ENCODE measurements at regions not wholly inside any gene's neighbourhood (a gene's known extent, or its start where the extent isn't known, plus 50 kb on each side); places are given as distances from the start of the nearest gene placed in this dataset.

DNA sequence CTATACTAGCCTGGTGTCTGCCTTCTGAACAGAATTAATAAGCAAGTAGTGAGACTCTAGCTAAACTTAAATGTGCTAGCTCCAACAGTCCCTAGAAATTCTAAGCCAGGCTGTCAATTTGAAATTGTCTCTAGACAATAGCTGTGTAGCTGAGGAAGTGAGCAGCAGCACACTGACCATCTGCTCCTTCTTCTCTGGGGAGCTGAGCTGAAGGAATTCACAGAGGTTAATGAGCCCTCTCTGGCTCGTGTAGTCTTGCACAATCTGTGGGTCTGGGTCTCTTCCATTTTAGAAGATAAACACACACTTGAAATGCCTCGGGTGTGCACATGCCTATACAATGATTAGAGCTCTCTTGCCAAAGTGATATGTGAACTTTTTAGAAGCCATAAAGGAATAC lies 63.5 kb upstream of the BARX1 start:
- no peak overlapping the region for H3K4me2 ChIP-seq (ENCODE audit: low read length)
- no peaks in the 10 kb centered on the region for H3K27me3 ChIP-seq (ENCODE audit: insufficient read depth, low read length)
- H3K4me1 ChIP-seq (ENCODE audit: control insufficient read depth in 1 of 2, insufficient read depth in 2 of 2, low read length in 2 of 2) = no peaks in the 10 kb centered on the region
- H3K9me3 ChIP-seq (ENCODE audit: insufficient read depth, low read depth, low read length) = no peaks in the 10 kb centered on the region
- no peak overlapping the region for H3K14ac ChIP-seq (ENCODE audit: low read length)
- H4K12ac ChIP-seq (ENCODE audit: low read depth, low read length) = no peak overlapping the region
- no peak overlapping the region for H3K4ac ChIP-seq (ENCODE audit: low read depth, low read length)
- no peak overlapping the region for H3K27ac ChIP-seq (ENCODE audit: low read depth, low read length)
- no peak overlapping the region for H2BK5ac ChIP-seq (ENCODE audit: low read depth, low read length, poor library complexity)
- H2BK12ac ChIP-seq (ENCODE audit: low read length) = no peak overlapping the region
- H4K91ac ChIP-seq (ENCODE audit: low read depth, low read length) = no peak overlapping the region
- no peaks in the 10 kb centered on the region for H3K79me2 ChIP-seq (ENCODE audit: control insufficient read depth, insufficient read depth, low read length, poor library complexity)
- H3K4me3 ChIP-seq (ENCODE audit: low read depth, low read length) = no peak overlapping the region
- no peak overlapping the region for H3K9ac ChIP-seq (ENCODE audit: low read length)
- H3K23ac ChIP-seq (ENCODE audit: low read length) = no peak overlapping the region
- H2BK120ac ChIP-seq (ENCODE audit: insufficient read depth, low read length, poor library complexity) = no peak overlapping the region
- H2AFZ ChIP-seq (ENCODE audit: insufficient read depth, low read length, poor library complexity) = no peak overlapping the region
- WGBS (ENCODE audit: extremely low coverage, insufficient coverage, insufficient read length) = no CpG with 5 or more reads among the region's 2 CpGs
- H4K8ac ChIP-seq (ENCODE audit: low read depth, low read length) = no peak overlapping the region
- DNase-seq = peak; percentile 63 to 72
- H3K18ac ChIP-seq (ENCODE audit: low read length) = no peak overlapping the region
- no peaks in the 10 kb centered on the region for H3K79me1 ChIP-seq (ENCODE audit: low read length)
- no peaks in the 10 kb centered on the region for H3K36me3 ChIP-seq (ENCODE audit: control insufficient read depth in 1 of 2, insufficient read depth in 2 of 2, low read length in 2 of 2)
- H2AK5ac ChIP-seq (ENCODE audit: low read length) = no peak overlapping the region

GRCh38 chr9:94017939-94018531 lies 62.9 kb upstream of the BARX1 start:
- Histone ChIP-seq H3K23ac (ENCODE audit: low read length) (no peak overlapping the region), H2BK12ac (ENCODE audit: low read length) (no peak overlapping the region), H3K4me2 (ENCODE audit: low read length) (no peak overlapping the region), H3K4me3 (ENCODE audit: low read depth, low read length) (no peak overlapping the region), H2AK5ac (ENCODE audit: low read length) (no peak overlapping the region), H3K4ac (ENCODE audit: low read depth, low read length) (no peak overlapping the region), H2BK120ac (ENCODE audit: insufficient read depth, low read length, poor library complexity) (no peak overlapping the region), H3K27me3 (ENCODE audit: insufficient read depth, low read length) (no peaks in the 10 kb centered on the region), H3K79me2 (ENCODE audit: control insufficient read depth, insufficient read depth, low read length, poor library complexity) (no peaks in the 10 kb centered on the region), H3K27ac (ENCODE audit: low read depth, low read length) (no peak overlapping the region), H3K18ac (ENCODE audit: low read length) (no peak overlapping the region), H2BK5ac (ENCODE audit: low read depth, low read length, poor library complexity) (no peak overlapping the region), H4K8ac (ENCODE audit: low read depth, low read length) (no peak overlapping the region), H3K9ac (ENCODE audit: low read length) (no peak overlapping the region), H3K9me3 (ENCODE audit: insufficient read depth, low read depth, low read length) (no peaks in the 10 kb centered on the region), H4K12ac (ENCODE audit: low read depth, low read length) (no peak overlapping the region), H3K14ac (ENCODE audit: low read length) (no peak overlapping the region), H2AFZ (ENCODE audit: insufficient read depth, low read length, poor library complexity) (no peak overlapping the region), H3K36me3 (ENCODE audit: control insufficient read depth in 1 of 2, insufficient read depth in 2 of 2, low read length in 2 of 2) (no peaks in the 10 kb centered on the region), H4K91ac (ENCODE audit: low read depth, low read length) (no peak overlapping the region), H3K79me1 (ENCODE audit: low read length) (no peaks in the 10 kb centered on the region), H3K4me1 (ENCODE audit: control insufficient read depth in 1 of 2, insufficient read depth in 2 of 2, low read length in 2 of 2) (no peaks in the 10 kb centered on the region)
- WGBS (ENCODE audit: extremely low coverage, insufficient coverage, insufficient read length) = no CpG with 5 or more reads among the region's 3 CpGs
- no peak for DNase-seq

GRCh38 chr9:94016744-94017143 lies 61.6 kb upstream of the BARX1 start:
- no peak overlapping the region for H3K14ac ChIP-seq (ENCODE audit: low read length)
- no peaks in the 10 kb centered on the region for H3K79me2 ChIP-seq (ENCODE audit: control insufficient read depth, insufficient read depth, low read length, poor library complexity)
- H2AK5ac ChIP-seq (ENCODE audit: low read length) = no peak overlapping the region
- H3K4me3 ChIP-seq (ENCODE audit: low read depth, low read length) = no peak overlapping the region
- WGBS (ENCODE audit: extremely low coverage, insufficient coverage, insufficient read length) = no CpG with 5 or more reads among the region's 3 CpGs
- no peaks in the 10 kb centered on the region for H3K4me1 ChIP-seq (ENCODE audit: control insufficient read depth in 1 of 2, insufficient read depth in 2 of 2, low read length in 2 of 2)
- H2BK12ac ChIP-seq (ENCODE audit: low read length) = no peak overlapping the region
- no peak overlapping the region for H3K4ac ChIP-seq (ENCODE audit: low read depth, low read length)
- H4K8ac ChIP-seq (ENCODE audit: low read depth, low read length) = no peak overlapping the region
- no peak overlapping the region for H2AFZ ChIP-seq (ENCODE audit: insufficient read depth, low read length, poor library complexity)
- H3K9ac ChIP-seq (ENCODE audit: low read length) = no peak overlapping the region
- no peak overlapping the region for H3K27ac ChIP-seq (ENCODE audit: low read depth, low read length)
- no peaks in the 10 kb centered on the region for H3K27me3 ChIP-seq (ENCODE audit: insufficient read depth, low read length)
- no peak for DNase-seq
- H4K91ac ChIP-seq (ENCODE audit: low read depth, low read length) = no peak overlapping the region
- H2BK5ac ChIP-seq (ENCODE audit: low read depth, low read length, poor library complexity) = no peak overlapping the region
- H3K4me2 ChIP-seq (ENCODE audit: low read length) = no peak overlapping the region
- no peaks in the 10 kb centered on the region for H3K36me3 ChIP-seq (ENCODE audit: control insufficient read depth in 1 of 2, insufficient read depth in 2 of 2, low read length in 2 of 2)
- H3K23ac ChIP-seq (ENCODE audit: low read length) = no peak overlapping the region
- H3K9me3 ChIP-seq (ENCODE audit: insufficient read depth, low read depth, low read length) = no peaks in the 10 kb centered on the region
- no peaks in the 10 kb centered on the region for H3K79me1 ChIP-seq (ENCODE audit: low read length)
- no peak overlapping the region for H2BK120ac ChIP-seq (ENCODE audit: insufficient read depth, low read length, poor library complexity)
- H3K18ac ChIP-seq (ENCODE audit: low read length) = no peak overlapping the region
- no peak overlapping the region for H4K12ac ChIP-seq (ENCODE audit: low read depth, low read length)

DNA sequence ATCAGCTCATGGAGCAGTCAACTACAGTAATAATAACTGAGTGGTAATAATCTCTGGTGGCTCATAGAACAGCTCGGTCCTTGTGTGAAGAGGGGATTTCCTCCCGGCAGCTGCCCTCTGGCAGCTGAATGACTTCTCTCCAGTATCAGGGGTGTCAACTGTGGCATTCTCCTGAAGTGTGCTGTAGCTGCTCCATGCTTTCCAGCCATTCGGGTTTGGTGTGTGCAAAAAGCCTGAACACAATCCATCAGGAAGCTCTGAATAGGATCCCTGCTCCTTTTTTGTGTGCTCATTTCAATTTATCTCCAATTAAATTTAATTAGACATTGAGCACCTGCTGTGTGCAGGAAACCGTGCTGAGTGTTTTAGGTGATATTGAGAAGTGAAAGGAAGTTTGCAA lies 59.8 kb upstream of the BARX1 start:
- H3K4me2 ChIP-seq (ENCODE audit: low read length) = no peak overlapping the region
- no peak overlapping the region for H2BK120ac ChIP-seq (ENCODE audit: insufficient read depth, low read length, poor library complexity)
- no peaks in the 10 kb centered on the region for H3K9me3 ChIP-seq (ENCODE audit: insufficient read depth, low read depth, low read length)
- H4K12ac ChIP-seq (ENCODE audit: low read depth, low read length) = no peak overlapping the region
- WGBS (ENCODE audit: extremely low coverage, insufficient coverage, insufficient read length) = no CpG with 5 or more reads among the region's 4 CpGs
- no peak overlapping the region for H2AK5ac ChIP-seq (ENCODE audit: low read length)
- H4K91ac ChIP-seq (ENCODE audit: low read depth, low read length) = no peak overlapping the region
- no peak overlapping the region for H3K18ac ChIP-seq (ENCODE audit: low read length)
- no peak overlapping the region for H2AFZ ChIP-seq (ENCODE audit: insufficient read depth, low read length, poor library complexity)
- H3K4ac ChIP-seq (ENCODE audit: low read depth, low read length) = no peak overlapping the region
- no peaks in the 10 kb centered on the region for H3K36me3 ChIP-seq (ENCODE audit: control insufficient read depth in 1 of 2, insufficient read depth in 2 of 2, low read length in 2 of 2)
- no peak overlapping the region for H3K14ac ChIP-seq (ENCODE audit: low read length)
- no peak overlapping the region for H2BK5ac ChIP-seq (ENCODE audit: low read depth, low read length, poor library complexity)
- H3K23ac ChIP-seq (ENCODE audit: low read length) = no peak overlapping the region
- no peaks in the 10 kb centered on the region for H3K79me1 ChIP-seq (ENCODE audit: low read length)
- no peak overlapping the region for H2BK12ac ChIP-seq (ENCODE audit: low read length)
- no peak overlapping the region for H3K27ac ChIP-seq (ENCODE audit: low read depth, low read length)
- no peak overlapping the region for H4K8ac ChIP-seq (ENCODE audit: low read depth, low read length)
- H3K4me3 ChIP-seq (ENCODE audit: low read depth, low read length) = no peak overlapping the region
- DNase-seq = no peak
- no peaks in the 10 kb centered on the region for H3K4me1 ChIP-seq (ENCODE audit: control insufficient read depth in 1 of 2, insufficient read depth in 2 of 2, low read length in 2 of 2)
- no peaks in the 10 kb centered on the region for H3K79me2 ChIP-seq (ENCODE audit: control insufficient read depth, insufficient read depth, low read length, poor library complexity)
- no peaks in the 10 kb centered on the region for H3K27me3 ChIP-seq (ENCODE audit: insufficient read depth, low read length)
- no peak overlapping the region for H3K9ac ChIP-seq (ENCODE audit: low read length)
